Cardiac fibroblast (primary cell): ENCODE measurements at regions not wholly inside any gene's neighbourhood (a gene's known extent, or its start where the extent isn't known, plus 50 kb on each side); places are given as distances from the start of the nearest gene placed in this dataset.

ENCODE experiments used
- DNase-seq, 2 donors: peaks; one replicate each; pipeline versions ENCODE4 v3.0.0 to v3.0.0-alpha.2; 2010; ENCODE audit warnings: low read depth in 2 of 2
- H3K4me3 ChIP-seq, 2 donors: replicated peaks in 1 of 2; 1 replicate in 1 of 2; 2 replicates in 1 of 2; pipeline ENCODE4 v1.5.1; 2011; ENCODE audit warnings: low read depth in 2 of 2, low read length in 2 of 2, mild to moderate bottlenecking in 2 of 2, moderate library complexity in 1 of 2
- TF ChIP-seq, protein P1 (sequence below): IDR thresholded peaks from one replicate; pipeline ENCODE4 v1.5.1; 2011; ENCODE audit warnings: low read depth, mild to moderate bottlenecking, low read length, inconsistent platforms

DNA sequence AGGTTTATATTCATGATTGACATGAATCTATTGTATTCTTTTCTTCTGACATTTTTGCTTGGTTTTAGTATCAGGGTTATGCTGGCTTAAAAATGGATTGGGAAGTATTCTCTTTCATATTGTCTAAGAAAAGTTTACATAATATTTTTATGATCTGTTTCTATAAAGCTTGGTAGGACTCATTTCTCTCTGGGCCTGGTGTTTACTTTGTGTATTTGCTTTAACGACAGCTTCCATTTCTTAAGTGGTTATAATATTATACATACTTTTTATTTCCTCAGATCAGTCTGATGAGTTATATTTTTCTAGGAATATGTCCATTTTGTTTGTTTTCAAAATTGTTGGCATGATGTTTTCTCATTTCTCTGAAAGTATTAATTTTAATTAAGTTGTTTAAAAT, 117.9 kb upstream of the IL12A start:
- TF ChIP-seq, protein P1, sequence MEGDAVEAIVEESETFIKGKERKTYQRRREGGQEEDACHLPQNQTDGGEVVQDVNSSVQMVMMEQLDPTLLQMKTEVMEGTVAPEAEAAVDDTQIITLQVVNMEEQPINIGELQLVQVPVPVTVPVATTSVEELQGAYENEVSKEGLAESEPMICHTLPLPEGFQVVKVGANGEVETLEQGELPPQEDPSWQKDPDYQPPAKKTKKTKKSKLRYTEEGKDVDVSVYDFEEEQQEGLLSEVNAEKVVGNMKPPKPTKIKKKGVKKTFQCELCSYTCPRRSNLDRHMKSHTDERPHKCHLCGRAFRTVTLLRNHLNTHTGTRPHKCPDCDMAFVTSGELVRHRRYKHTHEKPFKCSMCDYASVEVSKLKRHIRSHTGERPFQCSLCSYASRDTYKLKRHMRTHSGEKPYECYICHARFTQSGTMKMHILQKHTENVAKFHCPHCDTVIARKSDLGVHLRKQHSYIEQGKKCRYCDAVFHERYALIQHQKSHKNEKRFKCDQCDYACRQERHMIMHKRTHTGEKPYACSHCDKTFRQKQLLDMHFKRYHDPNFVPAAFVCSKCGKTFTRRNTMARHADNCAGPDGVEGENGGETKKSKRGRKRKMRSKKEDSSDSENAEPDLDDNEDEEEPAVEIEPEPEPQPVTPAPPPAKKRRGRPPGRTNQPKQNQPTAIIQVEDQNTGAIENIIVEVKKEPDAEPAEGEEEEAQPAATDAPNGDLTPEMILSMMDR: no peak

GRCh38 chr3:159872374-159873109, 116.1 kb upstream of the IL12A start:
- TF ChIP-seq, protein P1: peak; percentile 48
- peak; percentile 66 to 95 for DNase-seq
- H3K4me3 ChIP-seq: no peak overlapping the region

More for the DNA sequence above, 117.9 kb upstream of the IL12A start:
- no peak for DNase-seq
- no peak overlapping the region for H3K4me3 ChIP-seq

DNA sequence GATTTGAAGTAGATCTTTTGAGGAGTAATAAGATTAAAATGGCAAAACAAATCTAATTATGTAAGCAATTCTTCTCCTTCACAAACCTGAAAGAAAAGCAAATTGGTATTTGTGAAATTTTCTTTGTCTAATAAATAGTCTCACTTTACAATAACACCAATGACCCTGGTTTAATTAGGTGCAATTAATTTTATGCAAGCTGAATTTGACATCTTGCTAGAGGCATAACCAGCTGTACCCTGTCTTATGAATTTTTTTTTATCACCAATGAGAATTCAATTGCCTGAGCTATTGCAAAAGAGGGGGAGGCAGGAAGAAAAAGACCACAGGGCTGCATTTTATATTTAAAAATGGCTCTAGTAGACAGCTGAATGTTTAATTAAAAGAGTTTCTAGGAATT, 113.5 kb upstream of the IL12A start:
- DNase-seq: no peak
- no peak overlapping the region for H3K4me3 ChIP-seq
- TF ChIP-seq, protein P1: no peak

DNA sequence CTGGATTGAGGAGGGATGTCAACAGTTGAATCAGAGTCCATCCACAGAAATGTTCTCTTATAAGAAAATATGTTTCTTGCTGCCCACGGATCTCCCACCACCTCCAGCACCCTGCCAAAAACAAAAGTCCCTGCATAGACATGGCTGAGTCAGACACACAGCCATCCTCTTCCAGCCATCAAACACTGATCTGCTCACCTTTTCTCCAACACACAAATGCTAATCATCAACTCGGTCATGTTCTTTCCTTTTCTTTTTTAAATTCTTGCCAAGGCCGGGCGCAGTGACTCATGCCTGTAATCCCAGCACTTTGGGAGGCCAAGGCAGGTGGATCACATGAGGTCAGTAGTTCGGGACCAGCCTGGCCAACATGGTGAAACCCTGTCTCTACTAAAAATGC, 110.7 kb upstream of the IL12A start:
- peak in 1 of 2 donors; percentile 30 for DNase-seq
- H3K4me3 ChIP-seq: no peak overlapping the region
- TF ChIP-seq, protein P1: no peak

DNA sequence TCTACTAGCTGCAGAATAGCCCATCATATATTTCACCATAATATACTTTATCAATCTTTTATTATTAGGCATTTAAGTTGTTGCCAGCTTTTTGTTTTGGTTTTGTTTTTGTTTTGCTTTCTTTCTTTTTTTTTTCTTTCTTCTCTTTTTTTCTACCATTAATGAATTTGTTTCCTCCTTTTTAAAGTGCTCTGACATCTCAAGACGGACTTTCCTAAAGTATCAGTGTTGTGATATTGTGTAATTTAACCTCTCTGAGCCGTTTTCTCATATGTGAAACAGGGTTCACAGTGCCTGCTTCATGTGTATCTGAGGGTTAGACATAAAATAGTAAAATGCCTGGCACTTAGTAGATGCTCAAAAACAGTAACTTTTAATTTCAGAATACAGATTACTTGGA, 109.5 kb upstream of the IL12A start:
- TF ChIP-seq, protein P1: no peak
- no peak overlapping the region for H3K4me3 ChIP-seq
- no peak for DNase-seq

- TF ChIP-seq, protein P1: no peak
- H3K4me3 ChIP-seq: no peak overlapping the region
- DNase-seq: peak in 1 of 2 donors; percentile 40
Observed at GRCh38 chr3:159879598-159879997, 109.0 kb upstream of the IL12A start.

DNA sequence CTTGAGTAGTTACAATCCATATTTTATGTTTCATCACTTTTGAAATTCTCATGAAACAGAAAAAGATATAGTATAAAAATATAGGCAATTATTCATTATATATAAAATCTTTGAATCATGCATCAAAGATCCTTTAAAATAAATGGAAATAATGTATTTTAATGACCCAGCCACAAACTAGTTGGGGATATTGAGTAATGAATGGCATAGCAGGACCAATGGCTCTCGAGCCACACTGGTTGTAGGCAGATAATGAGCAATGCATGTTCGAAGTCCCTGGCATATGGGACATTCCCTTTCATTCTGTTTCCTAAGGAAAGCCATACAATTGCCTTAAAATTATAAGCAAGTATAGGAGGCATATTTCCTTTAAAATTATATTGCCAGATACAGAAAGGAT, 107.4 kb upstream of the IL12A start:
- TF ChIP-seq, protein P1: no peak
- no peak overlapping the region for H3K4me3 ChIP-seq
- no peak for DNase-seq
